Cardiac fibroblast (primary cell): ENCODE measurements at regions not wholly inside any gene's neighbourhood (a gene's known extent, or its start where the extent isn't known, plus 50 kb on each side); places are given as distances from the start of the nearest gene placed in this dataset.

Experiments
- DNase-seq, 2 donors: peaks; one replicate each; pipeline versions ENCODE4 v3.0.0 to v3.0.0-alpha.2; 2010; ENCODE audit warnings: low read depth in 2 of 2
- H3K4me3 ChIP-seq, 2 donors: replicated peaks in 1 of 2; 1 replicate in 1 of 2; 2 replicates in 1 of 2; pipeline ENCODE4 v1.5.1; 2011; ENCODE audit warnings: low read depth in 2 of 2, low read length in 2 of 2, mild to moderate bottlenecking in 2 of 2, moderate library complexity in 1 of 2
- TF ChIP-seq, protein P1 (sequence below): IDR thresholded peaks from one replicate; pipeline ENCODE4 v1.5.1; 2011; ENCODE audit warnings: low read depth, mild to moderate bottlenecking, low read length, inconsistent platforms

DNA sequence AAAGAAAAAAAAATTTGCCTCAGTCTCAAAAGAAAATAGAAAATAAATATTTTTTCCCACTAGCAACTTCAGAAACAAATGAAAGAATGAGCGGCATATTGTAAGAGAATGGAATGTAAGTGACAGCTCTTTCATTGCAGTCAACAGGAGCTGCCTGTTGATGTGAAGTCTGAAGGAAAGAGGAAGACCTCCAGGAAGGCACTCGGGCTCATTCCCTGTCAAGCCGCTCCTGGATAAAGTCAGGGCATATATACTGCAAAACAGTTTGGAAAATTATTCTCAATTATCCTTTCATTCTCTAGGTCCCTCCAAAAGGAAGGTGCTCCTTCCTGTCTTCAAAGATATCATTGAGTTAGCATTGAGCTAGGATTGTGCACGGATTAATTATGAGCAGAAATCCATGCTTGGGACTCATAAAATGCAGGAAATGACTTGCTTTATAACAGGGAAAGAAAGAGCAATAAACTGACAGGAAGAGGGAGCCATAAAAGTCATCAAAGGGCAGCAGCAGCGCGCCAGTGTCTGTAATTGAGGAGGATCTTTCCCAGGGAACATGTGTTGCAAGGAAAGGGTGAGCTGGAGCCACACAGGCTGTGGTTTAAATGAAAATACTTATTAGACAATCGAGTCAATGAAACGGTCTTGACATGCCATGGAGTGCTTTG lies 218.2 kb downstream of the C6orf118 start:
- H3K4me3 ChIP-seq: no peak overlapping the region
- no peak for DNase-seq
- TF ChIP-seq, protein P1, sequence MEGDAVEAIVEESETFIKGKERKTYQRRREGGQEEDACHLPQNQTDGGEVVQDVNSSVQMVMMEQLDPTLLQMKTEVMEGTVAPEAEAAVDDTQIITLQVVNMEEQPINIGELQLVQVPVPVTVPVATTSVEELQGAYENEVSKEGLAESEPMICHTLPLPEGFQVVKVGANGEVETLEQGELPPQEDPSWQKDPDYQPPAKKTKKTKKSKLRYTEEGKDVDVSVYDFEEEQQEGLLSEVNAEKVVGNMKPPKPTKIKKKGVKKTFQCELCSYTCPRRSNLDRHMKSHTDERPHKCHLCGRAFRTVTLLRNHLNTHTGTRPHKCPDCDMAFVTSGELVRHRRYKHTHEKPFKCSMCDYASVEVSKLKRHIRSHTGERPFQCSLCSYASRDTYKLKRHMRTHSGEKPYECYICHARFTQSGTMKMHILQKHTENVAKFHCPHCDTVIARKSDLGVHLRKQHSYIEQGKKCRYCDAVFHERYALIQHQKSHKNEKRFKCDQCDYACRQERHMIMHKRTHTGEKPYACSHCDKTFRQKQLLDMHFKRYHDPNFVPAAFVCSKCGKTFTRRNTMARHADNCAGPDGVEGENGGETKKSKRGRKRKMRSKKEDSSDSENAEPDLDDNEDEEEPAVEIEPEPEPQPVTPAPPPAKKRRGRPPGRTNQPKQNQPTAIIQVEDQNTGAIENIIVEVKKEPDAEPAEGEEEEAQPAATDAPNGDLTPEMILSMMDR: no peak

GRCh38 chr6:165090242-165090641 lies 219.2 kb downstream of the C6orf118 start:
- DNase-seq: no peak
- no peak overlapping the region for H3K4me3 ChIP-seq
- TF ChIP-seq, protein P1: no peak

GRCh38 chr6:165086814-165087213 lies 222.6 kb downstream of the C6orf118 start:
- TF ChIP-seq, protein P1: no peak
- no peak for DNase-seq
- H3K4me3 ChIP-seq: no peak overlapping the region

DNA sequence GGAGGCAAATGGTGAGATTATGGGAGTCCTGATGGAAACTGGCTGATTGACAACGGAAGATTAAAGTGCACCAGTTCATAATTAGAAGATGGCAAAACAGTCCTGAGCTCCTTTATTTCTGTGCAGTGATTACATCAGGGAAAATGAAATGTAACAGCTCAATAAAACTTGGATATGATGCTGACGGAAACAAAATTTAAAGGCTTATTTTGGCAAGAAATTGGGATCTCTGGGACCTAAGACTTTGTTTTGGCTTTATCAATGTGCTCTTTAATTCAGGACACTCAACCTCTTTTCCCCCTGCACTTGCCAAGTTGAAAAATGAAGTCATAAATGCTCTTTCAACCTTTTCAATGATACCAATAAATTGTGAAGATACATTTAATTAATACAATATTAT lies 226.8 kb downstream of the C6orf118 start:
- TF ChIP-seq, protein P1: no peak
- DNase-seq: no peak

DNA sequence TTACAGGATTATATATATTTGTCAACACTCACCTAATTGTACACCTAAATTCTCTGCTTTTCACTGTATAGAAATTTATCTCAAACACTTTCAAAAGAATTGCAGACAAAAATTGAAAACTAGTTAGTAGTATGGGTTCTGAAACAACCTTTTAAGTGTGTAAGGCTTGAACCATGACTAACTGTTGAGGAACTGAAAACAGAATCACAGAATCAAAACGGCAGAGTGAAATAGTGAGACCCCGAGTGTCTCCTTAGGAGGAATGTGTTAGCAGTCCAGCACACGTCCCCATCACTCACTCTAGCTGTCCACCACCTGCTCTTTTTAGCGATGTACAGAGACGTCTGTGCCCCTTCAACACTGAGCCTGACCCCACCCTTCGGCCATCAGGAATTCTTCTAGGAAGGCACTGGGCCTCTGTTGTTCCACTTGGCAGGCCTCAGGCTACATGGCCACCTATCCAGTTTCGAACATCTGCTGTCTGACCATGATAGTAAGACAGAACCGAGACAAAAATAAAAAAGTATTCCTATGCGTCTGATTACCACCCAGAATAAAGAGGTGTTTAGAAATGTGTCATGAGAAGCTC lies 227.4 kb downstream of the C6orf118 start:
- TF ChIP-seq, protein P1: no peak
- H3K4me3 ChIP-seq: no peak overlapping the region
- no peak for DNase-seq

More for the DNA sequence above, 226.8 kb downstream of the C6orf118 start:
- H3K4me3 ChIP-seq: no peak overlapping the region

GRCh38 chr6:165077876-165078275 lies 231.5 kb downstream of the C6orf118 start:
- TF ChIP-seq, protein P1: no peak
- no peak overlapping the region for H3K4me3 ChIP-seq
- no peak for DNase-seq
